GM23338 (cell line): ENCODE measurements at regions not wholly inside any gene's neighbourhood (a gene's known extent, or its start where the extent isn't known, plus 50 kb on each side); places are given as distances from the start of the nearest gene placed in this dataset.

Source experiments
- ATAC-seq: fragments of 200-7000 bp; cut with Tn5 transposase; 3 replicates; pipeline ENCODE4 v1.9.1; 2020
- DNase-seq: peaks from one replicate; pipeline ENCODE4 v3.0.0-alpha.2; 2015; ENCODE audit warnings: low spot score
- H2AFZ ChIP-seq: fragments of 200-600 bp; sonication (generic); 2 replicates; pipeline ENCODE4 v1.8.0; 2016; ENCODE audit warnings: antibody characterized with exemption, mild to moderate bottlenecking, moderate library complexity
- H3F3A ChIP-seq: fragments of 200-600 bp; sonication (generic); replicated peaks from 2 replicates; pipeline ENCODE4 v1.8.0; 2017; ENCODE audit warnings: antibody characterized with exemption, mixed run types, low read depth
- H3K27ac ChIP-seq: fragments of 200-600 bp; sonication (generic); 2 replicates; pipeline ENCODE4 v1.6.1; 2016; ENCODE audit warnings: low read depth
- H3K27me3 ChIP-seq: fragments of 200-600 bp; sonication (generic); 2 replicates; pipeline ENCODE4 v1.8.0; 2016; ENCODE audit warnings: mild to moderate bottlenecking, mixed run types, moderate library complexity; ENCODE audit not compliant: insufficient read depth
- H3K36me3 ChIP-seq: fragments of 200-600 bp; sonication (generic); 2 replicates; pipeline ENCODE4 v1.8.0; 2016; ENCODE audit warnings: mild to moderate bottlenecking; ENCODE audit not compliant: insufficient read depth
- H3K4me1 ChIP-seq: fragments of 200-600 bp; sonication (generic); 2 replicates; pipeline ENCODE4 v1.8.0; 2016; ENCODE audit warnings: mild to moderate bottlenecking, moderate library complexity; ENCODE audit not compliant: insufficient read depth
- H3K4me2 ChIP-seq: fragments of 200-600 bp; sonication (generic); 2 replicates; pipeline ENCODE4 v1.7.1; 2017; ENCODE audit warnings: mixed run types
- H3K4me3 ChIP-seq: fragments of 200-600 bp; sonication (generic); 2 replicates; pipeline ENCODE4 v1.6.1; 2016; ENCODE audit warnings: mixed run types
- H3K79me2 ChIP-seq: fragments of 200-600 bp; sonication (generic); replicated peaks from 2 replicates; pipeline ENCODE4 v1.8.0; 2017; ENCODE audit warnings: mild to moderate bottlenecking; ENCODE audit not compliant: insufficient read depth
- H3K9me2 ChIP-seq: fragments of 200-600 bp; sonication (generic); 2 replicates; pipeline ENCODE4 v1.8.0; 2017; ENCODE audit not compliant: insufficient read depth
- H4K20me1 ChIP-seq: fragments of 200-600 bp; sonication (generic); replicated peaks from 2 replicates; pipeline ENCODE4 v1.8.0; 2017; ENCODE audit warnings: mild to moderate bottlenecking; ENCODE audit not compliant: insufficient read depth
- H3K27ac Mint-ChIP-seq: 2 replicates; pipeline ENCODE4 v1.8.0; 2020; ENCODE audit warnings: inconsistent platforms, mild to moderate bottlenecking, moderate library complexity, mixed read lengths
- H3K27me3 Mint-ChIP-seq: 3 replicates; pipeline ENCODE4 v1.8.0; 2022; ENCODE audit warnings: low read depth, mild to moderate bottlenecking, moderate library complexity, mixed read lengths, inconsistent platforms; ENCODE audit not compliant: insufficient read depth, poor library complexity
- H3K36me3 Mint-ChIP-seq: 3 replicates; pipeline ENCODE4 v1.8.0; 2021; ENCODE audit warnings: low read depth, mild to moderate bottlenecking, inconsistent platforms, moderate library complexity, mixed read lengths
- H3K4me1 Mint-ChIP-seq: 3 replicates; pipeline ENCODE4 v1.8.0; 2020; ENCODE audit warnings: mild to moderate bottlenecking, inconsistent platforms, mixed read lengths
- H3K4me3 Mint-ChIP-seq: 3 replicates; pipeline ENCODE4 v1.8.0; 2021; ENCODE audit warnings: moderate library complexity, mild to moderate bottlenecking, inconsistent platforms, mixed read lengths
- H3K9me3 Mint-ChIP-seq: 3 replicates; pipeline ENCODE4 v1.8.0; 2020; ENCODE audit warnings: moderate library complexity, mild to moderate bottlenecking, inconsistent platforms, mixed read lengths
- CREB1 ChIP-seq: fragments of 250-450 bp; sonication (Bioruptor Pico); IDR thresholded peaks from 2 replicates; pipeline ENCODE4 v1.5.0; 2020; ENCODE audit warnings: low read depth, mild to moderate bottlenecking, moderate library complexity
- CTCF ChIP-seq, 2 experiments: fragments of 200-600 bp in 1 of 2; sonication (generic) in 1 of 2; conservative IDR thresholded peaks; 2 replicates each; pipeline versions ENCODE4 v1.5.1 to v1.6.1; 2016 to 2017; ENCODE audit warnings: antibody characterized with exemption in 2 of 2, low read depth in 2 of 2, mild to moderate bottlenecking in 2 of 2, moderate library complexity in 1 of 2
- ETS1 ChIP-seq: IDR thresholded peaks from 2 replicates; pipeline ENCODE4 v1.6.1; 2016; ENCODE audit warnings: antibody characterized with exemption
- EZH2 ChIP-seq: fragments of 200-600 bp; sonication (generic); IDR thresholded peaks from one replicate; pipeline ENCODE4 v1.8.0; 2017; ENCODE audit warnings: antibody characterized with exemption, mild to moderate bottlenecking, low read depth; ENCODE audit not compliant: unreplicated experiment
- EZH2phosphoT487 ChIP-seq: fragments of 200-600 bp; sonication (generic); IDR thresholded peaks from one replicate; pipeline ENCODE4 v1.8.1; 2018; ENCODE audit warnings: antibody characterized with exemption; ENCODE audit not compliant: unreplicated experiment
- JUNB ChIP-seq: IDR thresholded peaks from one replicate; pipeline ENCODE4 v1.6.1; 2016; ENCODE audit warnings: antibody characterized with exemption; ENCODE audit not compliant: unreplicated experiment
- NANOG ChIP-seq: IDR thresholded peaks from 2 replicates; pipeline ENCODE4 v1.6.1; 2016; ENCODE audit warnings: antibody characterized with exemption, borderline replicate concordance
- POLR2AphosphoS5 ChIP-seq: IDR thresholded peaks from 2 replicates; pipeline ENCODE4 v1.6.1; 2016; ENCODE audit warnings: antibody characterized with exemption, low read depth
- STAT1 ChIP-seq: IDR thresholded peaks from one replicate; pipeline ENCODE4 v1.6.1; 2016; ENCODE audit warnings: antibody characterized with exemption; ENCODE audit not compliant: unreplicated experiment
- ZNF331 ChIP-seq: fragments of 250-450 bp; sonication (Bioruptor Pico); IDR thresholded peaks from 2 replicates; pipeline ENCODE4 v1.5.0; 2020; ENCODE audit warnings: low read depth, mild to moderate bottlenecking, moderate library complexity
- ZNF462 ChIP-seq: fragments of 250-450 bp; sonication (Bioruptor Pico); IDR thresholded peaks from 2 replicates; pipeline ENCODE4 v1.5.0; 2020; ENCODE audit warnings: mild to moderate bottlenecking, moderate library complexity

GRCh38 chr16:86681031-86681756 is 102.8 kb downstream of the FOXL1 start:
- H4K20me1 ChIP-seq, result no peaks in the 10 kb centered on the region
- H3K27me3 Mint-ChIP-seq, result peaks cover 5% of the 10 kb centered on the region
- no peaks in the 10 kb centered on the region for H3K4me1 ChIP-seq
- no peak overlapping the region for H3K27ac ChIP-seq
- ATAC-seq (no peak), DNase-seq (no peak)
- H2AFZ ChIP-seq, result 0 out of 2 replicates have a peak overlapping the region, but pooled peaks have one; percentile 23
- H3K4me3 ChIP-seq, result no peak overlapping the region
- H3K79me2 ChIP-seq, result no peaks in the 10 kb centered on the region
- no peak overlapping the region for H3K4me3 Mint-ChIP-seq
- TF ChIP-seq EZH2phosphoT487 (no peak), ZNF331 (CRISPR knock-in tag) (no peak), CREB1 (no peak), ZNF462 (no peak), ETS1 (no peak), EZH2 (no peak), STAT1 (no peak), CTCF (conservative IDR thresholded peaks at IDR 0.05; ENCODE audit: low read depth in 2 of 2) (no peak), JUNB (no peak), POLR2AphosphoS5 (no peak), NANOG (no peak)
- H3K9me3 Mint-ChIP-seq, result peaks cover 9% of the 10 kb centered on the region
- no peaks in the 10 kb centered on the region; the same call in 2 of the 3 replicates for H3K4me1 Mint-ChIP-seq
- no peaks in the 10 kb centered on the region for H3K36me3 ChIP-seq
- no peaks in the 10 kb centered on the region for H3K36me3 Mint-ChIP-seq
- no peak overlapping the region for H3K4me2 ChIP-seq
- H3F3A ChIP-seq, result no peaks in the 10 kb centered on the region
- H3K27me3 ChIP-seq, result no peaks in the 10 kb centered on the region
- H3K27ac Mint-ChIP-seq, result no peak overlapping the region
- 0 out of 2 replicates have a peak, but pooled peaks cover 2% of the 10 kb centered on the region for H3K9me2 ChIP-seq
